HG03066 (cell line): ENCODE measurements at regions not wholly inside any gene's neighbourhood (a gene's known extent, or its start where the extent isn't known, plus 50 kb on each side); places are given as distances from the start of the nearest gene placed in this dataset.
"Not testable (repeated sequence)": the region's sequence is repeated elsewhere in the genome, so short reads cannot be mapped to it uniquely, and the experiment has no call there.

Experiments
- ATAC-seq: cut with Tn5 transposase; IDR thresholded peaks from one replicate; pipeline ENCODE4 v1.9.1; 2021; ENCODE audit warnings: low read depth; ENCODE audit not compliant: unreplicated experiment

DNA sequence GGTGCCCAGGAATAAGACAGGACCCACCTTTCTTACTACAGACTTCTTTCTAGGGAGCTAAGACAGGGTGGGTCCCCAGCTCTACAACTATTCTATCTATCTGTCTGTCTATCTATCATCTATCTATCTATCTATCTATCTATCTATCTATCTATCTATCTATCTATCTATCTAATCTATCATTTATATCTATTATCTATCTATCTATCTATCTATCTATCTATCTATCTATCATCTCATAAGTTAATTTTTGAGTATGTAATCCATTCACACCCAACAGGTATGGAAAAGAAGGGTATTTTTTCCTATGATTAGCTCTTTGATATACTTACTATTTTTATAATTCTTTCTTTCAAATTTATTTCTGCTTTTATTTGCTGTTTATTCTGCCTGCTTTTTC is 55.9 kb downstream of the BAMBI start:
- ATAC-seq, result no peak

DNA sequence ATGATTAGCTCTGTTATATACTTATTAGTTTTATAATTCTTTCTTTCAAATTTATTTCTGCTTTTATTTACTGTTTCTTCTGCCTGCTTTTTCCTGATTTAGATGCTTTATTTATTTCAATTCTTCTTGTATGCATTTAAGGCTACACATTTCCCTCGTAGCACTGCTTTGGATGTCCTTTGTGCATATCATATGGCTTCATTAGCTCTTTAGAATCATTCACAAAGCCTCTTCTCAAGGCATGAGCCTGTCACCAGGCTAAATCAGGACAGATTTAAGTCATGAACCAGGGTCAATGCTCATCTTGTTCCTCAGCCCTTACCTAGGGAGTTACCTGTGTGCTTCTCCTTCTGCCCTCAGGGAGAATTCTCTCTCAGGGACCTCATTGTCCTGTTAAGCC is 56.3 kb downstream of the BAMBI start:
- ATAC-seq, result no peak

DNA sequence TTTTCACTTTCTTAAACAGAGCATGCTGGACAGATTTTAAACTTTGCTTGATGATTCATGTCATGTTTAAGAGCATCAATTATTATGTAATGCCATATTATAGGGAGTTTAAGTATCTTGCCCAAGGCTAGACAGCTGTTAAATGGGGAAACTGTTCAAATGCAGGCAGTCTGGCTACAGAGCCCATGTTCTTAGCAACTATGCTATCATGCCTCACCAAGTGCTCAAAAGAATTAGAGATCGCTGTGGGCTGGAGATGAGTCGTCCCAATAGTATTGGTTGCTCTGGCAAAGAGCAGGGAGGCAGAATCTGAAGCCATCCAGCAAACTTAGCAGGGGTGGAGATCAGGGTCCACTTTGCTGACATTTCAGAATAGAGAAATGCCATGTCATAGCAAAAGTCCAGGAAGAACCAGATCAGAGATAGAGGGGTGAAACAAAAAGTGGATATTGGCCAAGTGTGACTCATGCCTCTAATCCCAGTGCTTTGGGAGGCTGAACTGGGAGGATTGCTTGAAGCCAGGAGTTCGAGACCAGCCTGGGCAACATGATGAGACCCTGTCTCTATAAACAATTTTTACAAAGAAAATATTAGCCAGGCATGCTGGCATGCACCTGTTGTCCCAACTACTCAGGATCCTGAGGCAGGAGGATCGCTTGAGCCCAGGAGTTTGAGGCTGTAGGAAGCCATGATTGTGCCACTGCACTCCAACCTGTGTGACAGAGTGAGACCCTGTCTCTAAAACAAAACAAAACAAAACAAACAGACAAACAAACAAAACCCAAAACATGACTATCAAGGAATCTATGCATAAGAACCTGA is 57.8 kb downstream of the BAMBI start:
- no peak for ATAC-seq

DNA sequence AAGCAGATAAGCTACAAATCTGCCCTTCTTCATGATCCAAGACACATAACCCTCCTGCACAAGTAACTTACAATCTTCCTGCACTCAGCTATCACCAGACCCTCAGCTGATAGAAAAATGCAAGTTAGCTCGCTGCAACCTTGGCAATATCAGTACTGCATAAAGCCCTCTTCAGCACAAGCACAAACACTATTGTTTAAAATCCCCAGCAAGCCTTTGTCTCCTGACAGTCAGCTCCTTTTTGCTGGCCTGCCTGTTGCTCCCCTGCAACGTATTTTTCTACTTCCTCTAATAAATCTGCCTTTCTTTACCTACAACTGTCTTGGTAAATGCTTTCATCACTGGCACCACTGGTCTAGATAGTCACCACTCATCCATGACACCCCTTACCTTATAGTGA is 59.8 kb downstream of the BAMBI start:
- ATAC-seq, result no peak

DNA sequence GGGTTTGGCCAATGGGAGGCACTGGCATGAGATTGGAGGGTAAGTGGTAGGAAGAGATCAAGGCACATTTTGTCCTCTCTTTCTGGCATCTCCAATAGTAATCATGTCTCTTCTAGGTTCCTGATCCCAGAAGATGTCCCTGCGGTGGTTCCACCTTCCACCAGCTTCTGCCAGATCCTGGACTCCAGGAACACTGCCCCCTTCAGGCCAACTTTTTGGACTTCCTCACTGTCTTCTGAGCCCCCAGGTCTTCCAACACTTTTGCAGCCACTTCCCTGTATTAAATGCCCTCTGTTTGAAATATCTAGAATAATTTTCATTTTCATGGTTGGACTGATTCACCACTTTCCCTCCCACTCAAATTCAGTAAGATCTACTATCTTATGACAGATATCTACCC is 60.9 kb downstream of the BAMBI start:
- no peak for ATAC-seq

DNA sequence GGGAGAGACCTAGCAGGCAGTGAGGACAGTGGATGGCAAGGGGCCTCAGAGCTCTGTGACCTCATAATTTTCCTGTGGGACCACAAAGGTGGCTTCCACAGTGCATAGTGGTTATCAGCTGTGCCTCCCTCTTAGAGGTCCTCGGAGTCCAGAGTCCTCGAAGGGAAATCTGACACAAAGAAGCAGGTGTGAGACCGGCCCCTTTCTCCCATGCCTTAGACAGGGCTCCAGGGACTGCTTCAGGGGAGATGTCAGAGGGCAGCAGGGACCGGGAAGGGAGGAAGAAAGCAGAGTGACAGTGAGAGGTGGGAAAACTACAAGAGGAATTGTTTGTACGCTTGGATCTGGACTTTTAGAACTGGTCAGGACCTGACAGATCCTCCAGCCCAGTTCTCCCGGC is 66.3 kb downstream of the BAMBI start:
- no peak for ATAC-seq

DNA sequence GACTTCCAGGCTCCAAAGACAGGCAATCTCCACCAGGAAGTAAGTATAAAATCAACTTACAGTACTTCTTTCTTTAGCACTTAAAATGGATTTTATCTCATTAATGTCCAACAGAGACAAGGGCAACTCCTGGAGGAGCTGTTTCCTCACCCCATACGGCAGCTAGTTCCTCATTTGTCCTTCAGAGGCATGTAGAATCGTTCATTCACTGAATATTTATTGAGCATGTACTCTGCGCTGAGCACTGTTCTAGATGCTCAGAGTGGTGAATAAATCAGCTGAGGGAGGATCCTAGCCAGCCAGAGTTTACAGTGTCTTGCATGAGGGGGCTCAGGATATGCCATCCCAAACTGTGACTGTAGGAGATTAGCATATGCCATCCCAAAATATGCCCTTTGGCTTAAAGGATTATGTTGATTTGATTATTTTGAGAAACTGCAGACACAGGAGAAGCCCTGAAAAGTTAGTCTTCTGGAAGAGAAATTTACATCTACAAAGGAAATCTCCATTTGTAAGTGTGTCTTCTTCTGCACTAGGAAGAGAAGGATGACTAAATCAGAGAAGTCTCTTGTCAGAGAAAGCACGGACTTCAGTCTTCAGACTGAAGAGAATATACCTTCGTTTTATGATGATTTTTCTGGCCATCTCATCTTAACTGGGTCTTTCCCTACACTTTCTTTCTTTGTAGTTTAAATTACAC is 66.9 kb downstream of the BAMBI start:
- no peak for ATAC-seq

DNA sequence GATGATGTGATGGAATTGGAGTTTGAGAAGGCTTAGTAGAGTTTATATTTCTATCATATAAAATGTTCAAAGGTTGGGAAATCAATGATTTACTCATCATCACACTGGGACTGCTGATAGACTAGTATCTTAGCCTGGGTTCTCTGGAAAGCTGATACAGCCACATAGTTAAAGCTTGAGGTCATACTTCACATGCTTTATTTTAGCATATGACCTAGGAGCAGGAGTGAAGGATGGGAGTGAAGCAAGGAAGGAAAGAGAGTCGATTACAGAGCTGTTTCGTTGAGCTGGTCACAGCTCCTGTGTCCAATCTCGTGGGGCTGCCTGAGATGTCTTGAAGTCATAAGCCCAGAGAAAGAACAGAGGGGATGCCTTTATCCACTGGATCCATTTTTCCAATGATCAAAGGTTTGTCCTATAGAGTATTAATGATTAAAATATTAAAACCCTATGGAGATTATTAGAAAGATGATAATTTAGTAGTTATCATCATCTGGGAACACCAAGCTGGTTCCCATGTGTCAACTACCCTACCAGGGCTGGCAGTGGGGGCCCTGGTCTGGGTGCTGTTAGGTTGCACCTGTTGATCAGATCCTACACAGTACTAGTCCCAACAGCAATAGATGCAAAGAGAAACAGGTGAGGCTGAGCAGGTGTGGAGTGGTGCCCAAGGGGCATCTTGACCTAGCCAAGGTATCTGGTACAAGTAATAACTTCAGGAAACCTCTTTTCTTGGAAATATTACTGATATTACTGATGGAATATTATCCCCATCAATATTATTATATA is 77.8 kb downstream of the BAMBI start:
- no peak for ATAC-seq

DNA sequence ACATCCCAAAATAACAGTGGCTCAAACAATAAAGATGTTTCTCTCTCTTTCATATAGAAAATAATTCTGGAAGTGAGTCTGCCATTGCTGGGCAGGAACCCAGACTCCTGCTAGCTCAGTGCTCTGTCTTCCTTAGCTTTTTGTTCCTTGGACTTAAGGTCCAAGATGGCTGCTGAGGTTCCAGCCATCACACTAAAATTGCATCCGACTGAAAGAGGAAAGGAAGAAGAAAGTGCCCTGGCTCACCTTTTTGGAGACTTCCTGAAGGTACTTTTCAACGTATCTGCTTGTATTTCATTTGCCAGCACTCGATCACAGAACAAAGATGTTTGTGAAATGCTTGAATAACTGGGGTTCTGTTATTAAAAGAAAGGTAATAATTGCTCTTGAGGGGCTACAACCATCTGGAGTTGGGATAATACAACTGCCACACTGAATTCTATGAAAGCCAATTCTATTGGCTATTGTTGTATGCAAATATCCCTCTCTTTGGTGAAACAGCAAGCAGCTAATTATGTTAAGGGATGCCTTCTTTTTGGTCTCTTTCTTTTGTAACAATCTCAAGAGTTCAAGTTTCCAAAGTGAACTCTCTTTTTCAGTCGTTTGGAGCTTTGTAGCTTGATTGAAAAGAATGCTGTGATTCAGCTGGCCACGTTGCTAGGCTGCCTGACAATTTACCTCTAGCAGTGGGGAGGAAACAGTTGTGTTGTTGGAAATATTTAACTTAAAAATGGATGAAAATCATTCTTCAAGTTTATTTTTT is 83.9 kb downstream of the BAMBI start:
- no peak for ATAC-seq

DNA sequence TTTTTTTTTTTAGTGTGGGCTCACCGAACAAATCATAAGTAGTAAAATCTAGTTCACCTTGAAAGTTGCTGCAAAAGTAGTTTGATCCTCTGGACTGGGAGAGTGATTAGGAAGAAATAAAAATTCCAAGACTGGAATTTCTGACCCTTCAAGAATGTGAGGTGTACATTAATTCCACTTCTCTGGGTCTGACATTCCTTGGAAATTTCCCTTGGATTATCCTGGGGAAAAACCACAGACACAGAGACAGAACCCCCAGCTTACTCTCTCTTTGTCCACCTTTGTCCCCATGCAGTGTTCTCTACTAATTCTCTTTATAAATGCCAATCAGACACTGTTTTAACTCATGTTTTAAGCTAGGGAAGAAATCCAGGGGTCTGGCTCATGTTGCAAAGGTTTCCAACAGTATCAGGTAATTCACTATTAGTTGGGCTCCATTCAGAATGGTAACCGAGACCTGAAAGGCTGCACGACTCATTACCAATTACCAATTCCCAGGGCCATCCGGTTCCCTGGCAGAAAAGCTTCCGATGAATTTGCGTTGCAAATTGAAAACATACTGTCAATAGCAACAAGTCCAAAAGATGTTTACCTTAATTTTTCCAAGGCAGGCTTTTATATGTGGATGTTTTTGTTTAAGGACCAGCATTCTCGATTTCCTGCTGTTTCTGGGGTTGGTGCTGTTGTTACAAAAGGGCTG is 86.3 kb downstream of the BAMBI start:
- ATAC-seq, result no peak

DNA sequence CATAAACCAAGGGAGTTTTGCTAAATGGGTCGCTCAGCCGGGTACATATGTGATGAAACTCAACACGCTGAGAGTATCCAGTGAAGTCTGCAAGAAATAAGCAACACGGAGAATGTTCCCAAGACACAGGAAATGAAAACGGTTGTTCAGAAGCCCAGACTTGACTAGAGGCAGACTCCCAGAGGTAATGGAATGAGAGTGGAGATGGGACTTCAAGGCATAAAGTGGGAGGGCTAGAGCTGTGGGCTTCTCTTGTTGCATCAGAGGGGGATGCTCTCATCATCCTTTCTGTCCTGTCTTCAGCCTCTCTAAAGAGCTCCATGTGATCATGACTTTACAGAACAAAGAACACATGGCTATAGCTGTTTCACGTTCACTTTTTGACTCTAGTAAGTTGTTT is 88.3 kb downstream of the BAMBI start:
- ATAC-seq, result no peak

DNA sequence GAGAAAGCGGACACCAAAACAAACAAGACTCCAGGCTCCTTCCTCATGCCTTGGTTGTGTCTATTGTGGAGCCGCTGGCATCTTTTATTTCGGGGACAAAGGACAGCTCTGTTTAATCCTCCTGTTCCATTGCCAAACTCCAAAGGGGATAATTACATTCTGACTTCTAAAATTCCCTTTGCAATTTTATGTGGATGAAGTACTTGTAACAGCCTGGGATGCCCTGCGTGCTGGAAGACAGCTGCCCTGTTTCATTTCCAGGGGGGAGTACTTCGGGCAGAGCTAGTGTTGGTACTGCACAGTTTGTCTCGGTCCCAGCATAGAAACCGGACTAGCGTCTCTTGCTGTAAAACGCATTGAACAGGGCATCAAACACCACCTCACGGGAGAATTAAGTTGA is 90.9 kb downstream of the BAMBI start:
- ATAC-seq, result no peak

DNA sequence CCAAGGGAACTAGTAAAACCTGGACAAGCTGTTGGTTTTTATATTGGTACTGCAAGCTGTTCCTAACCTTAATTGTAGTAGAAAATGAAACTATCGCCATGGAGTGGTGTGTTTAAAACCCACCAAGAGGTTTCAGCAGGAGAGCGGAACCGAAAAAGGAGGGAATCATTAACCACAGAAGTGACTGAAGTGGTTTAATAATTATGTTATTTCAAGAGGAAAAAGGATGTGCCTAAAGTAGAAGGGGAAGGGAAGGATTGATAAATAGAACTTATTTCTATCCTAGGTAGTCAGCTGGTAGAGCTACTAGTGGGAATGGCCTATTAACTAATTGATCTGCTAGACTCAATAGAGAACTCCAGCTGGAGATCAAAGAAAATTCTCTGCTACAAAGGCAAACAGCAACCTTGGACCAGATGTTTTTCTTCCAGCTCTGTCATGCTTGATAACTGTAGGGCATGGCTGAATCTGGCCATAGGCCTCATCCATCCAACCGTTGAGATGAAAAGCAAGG is 91.8 kb downstream of the BAMBI start:
- ATAC-seq, result no peak

DNA sequence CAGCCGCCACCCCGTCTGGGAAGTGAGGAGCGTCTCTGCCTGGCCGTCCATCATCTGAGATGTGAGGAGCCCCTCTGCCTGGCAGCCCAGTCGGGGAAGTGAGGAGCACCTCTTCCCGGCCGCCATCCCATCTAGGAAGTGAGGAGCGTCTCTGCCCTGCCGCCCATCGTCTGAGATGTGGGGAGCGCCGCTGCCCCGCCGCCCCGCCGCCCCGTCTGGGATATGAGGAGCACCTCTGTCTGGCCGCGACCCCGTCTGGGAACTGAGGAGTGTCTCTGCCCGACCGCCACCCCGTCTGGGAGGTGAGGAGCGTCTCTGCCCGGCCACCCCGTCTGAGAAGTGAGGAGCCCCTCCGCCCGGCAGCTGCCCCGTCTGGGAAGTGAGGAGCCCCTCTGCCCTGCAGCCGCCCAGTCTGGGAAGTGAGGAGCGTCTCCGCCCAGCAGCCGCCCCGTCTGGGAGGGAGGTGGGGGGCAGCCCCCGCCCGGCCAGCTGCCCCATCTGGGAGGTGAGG is 94.3 kb downstream of the BAMBI start:
- not testable (repeated sequence) for ATAC-seq

DNA sequence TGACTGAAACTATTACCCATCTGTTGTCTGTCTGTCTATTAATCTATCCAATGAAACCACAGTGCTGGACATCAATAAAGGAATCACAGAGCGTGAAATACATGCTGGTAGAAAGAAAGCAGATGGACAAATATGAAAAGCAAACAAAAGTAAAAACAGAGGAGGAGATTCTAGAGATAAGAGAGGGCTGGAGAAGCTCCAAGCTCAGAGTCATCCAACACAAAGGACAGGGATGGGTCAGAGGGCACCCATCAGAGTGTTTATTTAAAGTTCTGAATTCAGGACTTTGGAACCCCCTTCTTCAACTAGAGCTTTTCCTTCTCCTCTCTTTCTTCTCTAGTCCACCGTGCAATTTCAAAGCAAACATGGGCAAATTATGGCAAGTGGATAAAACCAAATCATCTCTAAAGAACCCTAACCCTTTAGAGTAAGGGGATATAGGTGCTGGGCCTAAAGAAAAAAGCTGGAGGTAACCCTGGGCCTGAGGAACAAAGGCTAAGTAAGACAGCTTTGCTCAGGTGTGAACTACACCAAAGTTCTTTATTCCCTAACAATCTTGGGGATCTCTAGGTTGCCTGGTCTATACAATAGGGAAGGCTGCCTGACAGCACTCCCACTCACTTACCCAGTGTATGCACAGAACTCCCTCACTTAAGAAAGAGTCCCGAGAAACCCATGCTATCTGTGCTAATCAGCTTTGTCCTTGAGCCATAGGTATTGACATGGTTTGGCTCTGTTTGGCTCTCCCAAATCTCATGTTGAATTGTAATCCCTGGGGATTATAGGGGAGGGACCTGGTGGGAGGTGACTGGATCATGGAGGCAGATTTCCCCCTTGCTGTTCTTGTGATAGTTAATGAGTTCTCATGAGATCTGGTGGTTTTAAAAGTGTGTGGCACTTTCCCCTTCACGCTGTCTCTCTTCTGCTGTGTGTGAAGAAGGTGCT is 97.0 kb downstream of the BAMBI start:
- no peak for ATAC-seq

DNA sequence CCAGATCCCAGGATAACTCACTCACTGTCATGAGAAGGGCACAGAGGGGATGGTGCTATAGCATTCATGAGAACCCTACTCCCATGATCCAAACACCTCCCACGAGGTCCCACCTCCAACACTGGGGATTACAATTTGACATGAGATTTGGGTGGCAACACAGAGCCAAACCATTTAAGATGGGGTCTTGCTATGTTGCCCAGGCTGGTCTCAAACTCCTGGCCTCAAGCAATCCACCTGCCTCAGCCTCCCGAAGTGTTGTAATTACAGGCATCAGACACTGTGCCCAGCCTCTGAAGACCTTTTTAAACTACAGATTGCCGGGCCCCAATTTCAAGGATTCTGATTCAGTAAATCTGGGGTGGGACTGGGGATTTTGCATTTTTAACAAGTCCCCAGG is 98.5 kb downstream of the BAMBI start:
- ATAC-seq, result no peak

DNA sequence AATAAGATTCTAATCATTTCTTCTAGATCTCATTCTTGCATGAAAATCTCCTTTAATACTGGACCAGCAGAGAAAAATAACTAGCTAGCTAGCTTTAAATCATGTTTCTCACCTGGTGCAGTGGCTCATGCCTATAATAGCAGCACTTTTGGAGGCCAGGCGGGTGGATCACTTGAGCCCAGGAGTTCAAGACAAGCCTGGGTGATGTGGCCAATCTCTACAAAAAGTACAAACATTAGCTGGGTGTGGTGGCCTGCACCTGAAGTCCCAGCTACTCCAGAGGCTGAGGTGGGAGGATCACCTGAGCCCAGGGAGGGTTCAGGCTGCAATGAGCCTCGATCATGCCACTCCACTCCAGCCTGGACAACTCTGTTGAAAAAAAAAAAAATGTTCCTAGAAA is 99.2 kb downstream of the BAMBI start:
- no peak for ATAC-seq

DNA sequence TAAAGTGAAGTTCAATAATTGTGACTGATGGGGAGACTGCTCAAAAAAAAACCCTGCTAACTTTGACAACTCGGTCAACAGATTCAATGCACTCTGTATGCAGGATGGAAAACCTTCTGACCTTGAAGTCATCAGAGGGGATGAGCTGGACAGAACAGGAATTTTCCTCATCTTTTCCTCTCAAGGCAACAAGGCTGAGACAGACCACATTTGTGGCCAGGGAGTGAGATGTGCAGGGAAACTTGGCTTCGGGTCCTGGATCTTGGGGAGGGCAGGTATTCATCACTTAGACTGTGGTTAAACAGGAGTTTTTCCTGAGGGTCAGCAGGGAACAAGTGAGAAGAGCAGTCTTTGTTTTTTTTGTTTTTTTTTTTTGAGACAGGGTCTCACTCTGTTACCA is 100.6 kb downstream of the BAMBI start:
- ATAC-seq, result no peak

DNA sequence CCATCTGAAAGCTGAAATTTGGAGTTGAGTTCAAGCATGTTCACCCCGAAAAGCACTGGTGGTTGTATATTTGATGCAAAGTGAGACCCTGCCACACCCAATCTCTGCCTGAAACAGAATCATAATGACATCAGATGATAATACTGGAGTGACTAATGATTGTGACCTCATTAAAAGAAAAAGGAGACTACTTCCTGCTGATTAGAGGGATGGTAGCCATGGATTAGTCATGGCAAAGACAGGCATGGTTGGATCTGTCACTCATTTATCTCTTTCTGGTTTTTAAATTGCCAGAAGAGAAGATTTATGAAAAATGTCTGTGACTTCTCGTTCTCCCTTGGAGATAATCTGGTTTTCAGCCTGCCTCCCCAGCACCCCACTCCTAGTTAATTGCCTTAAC is 101.2 kb downstream of the BAMBI start:
- no peak for ATAC-seq
